Activated T-helper 17 cell treated with anti-CD3 and anti-CD28 coated beads, Interleukin-2, amount 50 U/mL, for 72 hours (primary cell): ENCODE measurements at regions not wholly inside any gene's neighbourhood (a gene's known extent, or its start where the extent isn't known, plus 50 kb on each side); places are given as distances from the start of the nearest gene placed in this dataset.
"Not testable (repeated sequence)": the region's sequence is repeated elsewhere in the genome, so short reads cannot be mapped to it uniquely, and the experiment has no call there.

Source experiments
- ATAC-seq: fragments of 150-1000 bp; cut with Tn5 transposase; replicated peaks from 2 replicates; pipeline ENCODE4 v1.10.0; 2021; ENCODE audit warnings: mild to moderate bottlenecking, moderate library complexity
- H3K27ac Mint-ChIP-seq: one replicate; pipeline ENCODE4 v1.8.0; 2022; ENCODE audit warnings: mixed read lengths
- H3K27me3 Mint-ChIP-seq: one replicate; pipeline ENCODE4 v1.8.0; 2022; ENCODE audit warnings: mixed read lengths
- H3K36me3 Mint-ChIP-seq: one replicate; pipeline ENCODE4 v1.8.0; 2022; ENCODE audit warnings: low read depth, mild to moderate bottlenecking, mixed read lengths
- H3K4me1 Mint-ChIP-seq: one replicate; pipeline ENCODE4 v1.8.0; 2022; ENCODE audit warnings: mixed read lengths
- H3K4me3 Mint-ChIP-seq: one replicate; pipeline ENCODE4 v1.8.0; 2022; ENCODE audit warnings: mild to moderate bottlenecking, mixed read lengths
- H3K9me3 Mint-ChIP-seq: one replicate; pipeline ENCODE4 v1.8.0; 2022; ENCODE audit warnings: mixed read lengths

GRCh38 chr6:85961746-85962145 is 319.1 kb upstream of the SYNCRIP start:
- H3K9me3 Mint-ChIP-seq, result peaks cover 6% of the 10 kb centered on the region
- H3K27ac Mint-ChIP-seq, result no peak overlapping the region
- peaks cover 8% of the 10 kb centered on the region for H3K27me3 Mint-ChIP-seq
- no peaks in the 10 kb centered on the region for H3K4me1 Mint-ChIP-seq
- H3K4me3 Mint-ChIP-seq, result no peak overlapping the region
- ATAC-seq, result no peak
- H3K36me3 Mint-ChIP-seq, result no peaks in the 10 kb centered on the region

DNA sequence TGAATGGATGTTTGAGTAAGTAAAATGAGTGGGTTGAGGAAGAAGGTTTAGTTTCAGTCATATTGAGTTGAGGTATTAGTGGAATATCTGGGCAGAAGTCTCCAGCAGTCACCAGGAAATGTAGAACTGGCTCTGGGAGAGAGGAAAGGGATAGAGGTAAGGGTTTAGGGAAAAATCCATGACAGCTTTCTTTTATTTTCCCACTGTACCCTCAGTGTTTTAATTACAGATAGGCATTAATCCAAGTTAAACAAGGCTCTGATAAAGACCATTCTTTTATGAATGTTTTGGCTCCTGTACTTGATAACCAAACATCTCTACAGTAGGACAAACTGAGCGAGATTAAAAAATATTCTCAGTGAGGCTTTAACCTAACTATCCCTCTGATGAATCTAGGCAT is 318.4 kb upstream of the SYNCRIP start:
- Mint-ChIP-seq H3K27me3 (peaks cover 8% of the 10 kb centered on the region), H3K4me3 (no peak overlapping the region), H3K27ac (no peak overlapping the region), H3K4me1 (no peaks in the 10 kb centered on the region), H3K9me3 (peaks cover 6% of the 10 kb centered on the region), H3K36me3 (no peaks in the 10 kb centered on the region)
- ATAC-seq, result no peak

GRCh38 chr6:85948481-85948880 is 305.8 kb upstream of the SYNCRIP start:
- no peaks in the 10 kb centered on the region for H3K36me3 Mint-ChIP-seq
- H3K27me3 Mint-ChIP-seq, result peaks cover 6% of the 10 kb centered on the region
- H3K4me1 Mint-ChIP-seq, result no peaks in the 10 kb centered on the region
- no peak overlapping the region for H3K27ac Mint-ChIP-seq
- ATAC-seq, result no peak
- peaks cover 4% of the 10 kb centered on the region for H3K9me3 Mint-ChIP-seq
- no peak overlapping the region for H3K4me3 Mint-ChIP-seq

- no peak for ATAC-seq
- no peak overlapping the region for H3K27ac Mint-ChIP-seq
- H3K36me3 Mint-ChIP-seq, result no peaks in the 10 kb centered on the region
- H3K4me3 Mint-ChIP-seq, result no peak overlapping the region
- H3K9me3 Mint-ChIP-seq, result no peaks in the 10 kb centered on the region
- H3K4me1 Mint-ChIP-seq, result no peaks in the 10 kb centered on the region
- H3K27me3 Mint-ChIP-seq, result peaks cover 7% of the 10 kb centered on the region
Observed at GRCh38 chr6:85945459-85946185, 302.9 kb upstream of the SYNCRIP start.

GRCh38 chr6:85944776-85945175 is 302.1 kb upstream of the SYNCRIP start:
- H3K27ac Mint-ChIP-seq, result no peak overlapping the region
- no peak for ATAC-seq
- H3K4me3 Mint-ChIP-seq, result no peak overlapping the region
- peaks cover 7% of the 10 kb centered on the region for H3K27me3 Mint-ChIP-seq
- H3K4me1 Mint-ChIP-seq, result no peaks in the 10 kb centered on the region
- no peaks in the 10 kb centered on the region for H3K9me3 Mint-ChIP-seq
- no peaks in the 10 kb centered on the region for H3K36me3 Mint-ChIP-seq

- H3K27ac Mint-ChIP-seq, result no peak overlapping the region
- ATAC-seq, result no peak
- H3K36me3 Mint-ChIP-seq, result no peaks in the 10 kb centered on the region
Observed at GRCh38 chr6:85942844-85943243, 300.2 kb upstream of the SYNCRIP start.

GRCh38 chr6:85936916-85937315 is 294.2 kb upstream of the SYNCRIP start:
- no peaks in the 10 kb centered on the region for H3K4me1 Mint-ChIP-seq
- peaks cover 4% of the 10 kb centered on the region for H3K9me3 Mint-ChIP-seq
- peaks cover 4% of the 10 kb centered on the region for H3K27me3 Mint-ChIP-seq
- H3K27ac Mint-ChIP-seq, result no peak overlapping the region
- H3K36me3 Mint-ChIP-seq, result no peaks in the 10 kb centered on the region
- H3K4me3 Mint-ChIP-seq, result no peak overlapping the region
- no peak for ATAC-seq

More at GRCh38 chr6:85942844-85943243, 300.2 kb upstream of the SYNCRIP start:
- Mint-ChIP-seq H3K27me3 (peaks cover 10% of the 10 kb centered on the region), H3K9me3 (peaks cover 3% of the 10 kb centered on the region), H3K4me3 (no peak overlapping the region), H3K4me1 (no peaks in the 10 kb centered on the region)

DNA sequence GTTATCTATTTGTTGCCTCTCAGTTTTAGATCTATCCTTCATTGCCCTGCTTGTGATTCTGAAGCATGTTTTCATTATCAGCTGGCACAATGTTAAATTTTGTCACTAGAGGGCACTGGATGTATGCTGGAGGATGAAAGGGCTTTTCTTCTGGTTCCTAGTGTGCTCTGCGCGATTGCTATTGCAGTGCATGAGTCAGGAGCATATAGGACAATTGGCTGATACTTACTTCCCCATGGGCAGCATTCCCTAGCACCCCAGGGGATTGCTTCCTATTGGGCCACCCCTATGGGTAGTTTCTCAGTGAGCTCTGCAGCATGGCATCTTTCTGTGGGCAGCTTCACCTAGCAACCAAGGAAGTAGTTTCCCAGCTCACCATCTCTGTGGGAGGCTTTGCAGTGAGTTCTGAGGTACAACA is 280.3 kb upstream of the SYNCRIP start:
- no peaks in the 10 kb centered on the region for H3K36me3 Mint-ChIP-seq
- H3K4me1 Mint-ChIP-seq, result no peaks in the 10 kb centered on the region
- no peak overlapping the region for H3K27ac Mint-ChIP-seq
- ATAC-seq, result peak; percentile 60
- H3K27me3 Mint-ChIP-seq, result no peaks in the 10 kb centered on the region
- no peak overlapping the region for H3K4me3 Mint-ChIP-seq
- H3K9me3 Mint-ChIP-seq, result no peaks in the 10 kb centered on the region

DNA sequence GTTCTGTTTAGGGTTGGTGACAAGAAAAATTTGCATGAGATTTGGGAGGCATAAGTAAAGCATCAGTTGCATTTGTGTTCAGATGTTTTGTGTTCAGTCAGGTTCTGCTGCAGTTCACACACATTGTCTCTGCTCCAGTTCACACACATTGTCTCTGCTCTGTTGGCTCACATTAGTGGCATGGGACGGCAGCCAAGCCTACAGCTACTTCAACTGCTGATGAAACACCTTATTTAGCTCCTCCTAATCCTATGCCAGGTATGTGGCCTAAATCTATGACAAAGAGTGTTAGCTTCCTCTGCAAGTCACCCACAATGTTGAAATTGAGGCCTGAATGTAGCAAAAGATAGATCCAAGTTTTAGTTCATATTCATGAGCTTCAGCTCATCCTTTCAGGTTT is 278.1 kb upstream of the SYNCRIP start:
- no peak overlapping the region for H3K27ac Mint-ChIP-seq
- H3K36me3 Mint-ChIP-seq, result no peaks in the 10 kb centered on the region
- no peak overlapping the region for H3K4me3 Mint-ChIP-seq
- no peaks in the 10 kb centered on the region for H3K27me3 Mint-ChIP-seq
- ATAC-seq, result no peak
- no peaks in the 10 kb centered on the region for H3K9me3 Mint-ChIP-seq
- H3K4me1 Mint-ChIP-seq, result no peaks in the 10 kb centered on the region

DNA sequence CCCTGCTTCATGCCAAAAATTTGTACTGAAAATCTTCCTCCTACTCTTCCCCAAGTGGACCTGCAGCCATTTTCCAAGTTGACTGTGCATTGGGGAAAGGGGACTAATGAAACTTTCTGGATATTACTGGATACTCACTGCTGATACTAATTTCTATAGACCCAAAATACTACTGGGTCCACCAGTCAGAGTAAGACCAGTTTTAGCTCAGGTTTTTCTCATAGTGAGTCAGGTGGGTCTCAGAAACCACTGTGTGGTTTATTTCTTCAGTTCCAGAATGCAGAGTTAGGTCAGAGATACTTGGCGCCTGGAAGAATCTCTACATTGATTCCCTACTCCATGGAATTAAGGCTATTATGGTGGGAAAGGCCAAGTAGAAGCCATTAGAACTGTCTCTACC is 274.8 kb upstream of the SYNCRIP start:
- Mint-ChIP-seq H3K27me3 (no peaks in the 10 kb centered on the region), H3K36me3 (no peaks in the 10 kb centered on the region), H3K4me3 (no peak overlapping the region), H3K9me3 (no peaks in the 10 kb centered on the region), H3K27ac (no peak overlapping the region), H3K4me1 (no peaks in the 10 kb centered on the region)
- ATAC-seq, result no peak

DNA sequence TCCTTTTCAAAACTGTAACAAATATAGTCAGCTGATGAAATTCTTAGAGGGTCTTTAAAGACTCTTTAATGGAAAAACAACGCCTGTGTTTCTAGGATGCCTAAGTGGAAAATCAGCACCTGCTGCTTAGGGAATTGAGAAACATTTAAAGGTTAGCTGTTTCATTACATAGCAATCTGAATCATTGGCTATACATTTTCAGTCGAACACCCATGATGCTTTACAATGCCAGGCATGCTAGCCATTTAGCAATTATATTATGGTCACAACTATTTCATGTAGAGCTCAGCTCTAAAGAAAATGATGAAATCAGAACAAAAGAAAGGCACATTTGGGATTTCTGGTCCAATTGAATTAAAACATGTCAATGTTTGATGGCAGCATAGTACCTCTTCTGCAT is 270.3 kb upstream of the SYNCRIP start:
- no peak overlapping the region for H3K27ac Mint-ChIP-seq
- peaks cover 2% of the 10 kb centered on the region for H3K27me3 Mint-ChIP-seq
- no peaks in the 10 kb centered on the region for H3K36me3 Mint-ChIP-seq
- H3K4me1 Mint-ChIP-seq, result no peaks in the 10 kb centered on the region
- no peaks in the 10 kb centered on the region for H3K9me3 Mint-ChIP-seq
- no peak overlapping the region for H3K4me3 Mint-ChIP-seq
- ATAC-seq, result no peak

DNA sequence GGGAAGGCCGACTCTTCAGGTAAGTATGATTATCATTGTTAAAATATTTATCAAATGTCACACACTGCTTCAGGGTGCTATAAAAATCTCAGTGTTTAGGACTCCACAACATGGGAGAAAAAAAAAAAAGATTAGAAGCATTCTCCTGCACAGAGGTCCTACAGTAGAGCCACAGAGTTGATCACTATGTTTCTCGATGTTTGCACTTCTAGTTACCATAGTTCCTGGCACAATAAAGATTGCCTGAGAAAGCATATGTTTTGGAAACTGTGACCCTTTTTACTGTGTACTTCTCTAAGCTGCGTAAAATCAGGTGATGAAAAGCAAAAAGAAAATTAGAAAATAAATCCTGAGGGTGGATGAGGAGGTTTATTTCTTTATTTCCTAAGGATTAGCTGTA is 269.9 kb upstream of the SYNCRIP start:
- ATAC-seq, result no peak
- H3K27me3 Mint-ChIP-seq, result peaks cover 6% of the 10 kb centered on the region
- no peak overlapping the region for H3K27ac Mint-ChIP-seq
- H3K4me3 Mint-ChIP-seq, result no peak overlapping the region
- H3K9me3 Mint-ChIP-seq, result no peaks in the 10 kb centered on the region
- no peaks in the 10 kb centered on the region for H3K36me3 Mint-ChIP-seq
- H3K4me1 Mint-ChIP-seq, result no peaks in the 10 kb centered on the region

GRCh38 chr6:85911067-85911466 is 268.4 kb upstream of the SYNCRIP start:
- Mint-ChIP-seq H3K36me3 (no peaks in the 10 kb centered on the region), H3K27me3 (peaks cover 16% of the 10 kb centered on the region), H3K27ac (no peak overlapping the region), H3K9me3 (peaks cover 2% of the 10 kb centered on the region), H3K4me3 (no peak overlapping the region), H3K4me1 (no peaks in the 10 kb centered on the region)
- ATAC-seq, result no peak

- H3K4me3 Mint-ChIP-seq, H3K9me3 Mint-ChIP-seq, H3K36me3 Mint-ChIP-seq, ATAC-seq, H3K4me1 Mint-ChIP-seq, H3K27ac Mint-ChIP-seq: not testable (repeated sequence)
- peaks cover 19% of the 10 kb centered on the region for H3K27me3 Mint-ChIP-seq
Observed at GRCh38 chr6:85908120-85908519, 265.4 kb upstream of the SYNCRIP start.

DNA sequence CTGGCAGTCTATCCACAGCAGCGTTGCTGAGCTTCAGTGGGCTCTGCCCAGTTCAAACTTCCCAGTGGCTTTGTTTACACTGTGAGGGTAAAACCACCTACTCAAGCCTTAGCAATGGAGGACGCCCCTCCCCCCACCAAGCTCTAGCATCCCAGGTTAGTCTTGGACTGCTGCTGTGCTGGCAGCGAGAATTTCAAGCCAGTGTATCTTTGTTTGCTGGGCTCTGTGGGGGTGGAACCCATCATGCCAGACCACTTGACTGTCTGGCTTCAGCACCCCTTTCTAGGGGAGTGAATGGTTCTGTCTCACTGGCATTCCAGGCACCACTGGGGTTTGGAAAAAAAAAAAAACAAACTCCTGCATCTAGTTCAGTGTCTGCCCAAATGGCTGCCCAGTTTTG is 249.7 kb upstream of the SYNCRIP start:
- H3K27ac Mint-ChIP-seq, result no peak overlapping the region
- no peaks in the 10 kb centered on the region for H3K36me3 Mint-ChIP-seq
- no peak for ATAC-seq
- H3K27me3 Mint-ChIP-seq, result peaks cover 12% of the 10 kb centered on the region
- H3K9me3 Mint-ChIP-seq, result peaks cover 15% of the 10 kb centered on the region
- no peaks in the 10 kb centered on the region for H3K4me1 Mint-ChIP-seq
- H3K4me3 Mint-ChIP-seq, result no peak overlapping the region

DNA sequence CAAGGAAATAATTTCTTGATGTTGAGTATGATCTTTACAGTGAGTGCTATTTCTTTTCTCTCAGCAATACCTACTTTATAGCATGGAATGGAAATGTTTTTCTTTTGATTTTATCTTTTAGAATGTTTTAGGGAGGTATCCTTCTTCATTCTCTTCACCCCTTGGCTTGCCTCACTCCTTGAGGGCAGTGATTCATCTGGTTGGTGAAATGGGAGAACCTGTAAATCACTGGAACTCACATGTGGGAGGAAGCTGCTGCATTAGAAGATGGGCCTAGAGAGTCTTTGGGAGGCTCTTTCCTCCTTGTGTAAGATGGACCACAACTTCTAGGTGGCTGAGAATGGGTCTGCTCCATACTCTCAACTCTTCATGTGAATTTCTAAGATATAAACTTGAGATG is 244.8 kb upstream of the SYNCRIP start:
- Mint-ChIP-seq H3K4me1 (no peaks in the 10 kb centered on the region), H3K9me3 (peaks cover 8% of the 10 kb centered on the region), H3K27ac (no peak overlapping the region), H3K4me3 (no peak overlapping the region), H3K36me3 (no peaks in the 10 kb centered on the region), H3K27me3 (peaks cover 16% of the 10 kb centered on the region)
- no peak for ATAC-seq
